SKM-1 treated with dmso at 0.1 percent for 144 hours (cell line): ENCODE measurements at regions not wholly inside any gene's neighbourhood (a gene's known extent, or its start where the extent isn't known, plus 50 kb on each side); places are given as distances from the start of the nearest gene placed in this dataset.
"Not testable (repeated sequence)": the region's sequence is repeated elsewhere in the genome, so short reads cannot be mapped to it uniquely, and the experiment has no call there.

ENCODE experiments used
- DNase-seq: peaks from one replicate; lab custom pipeline; 2025; ENCODE audit not compliant: unreplicated experiment; lab: John Stamatoyannopoulos, UW

GRCh38 chr16:86861270-86861858, 283.0 kb downstream of the FOXL1 start:
- not testable (repeated sequence) for DNase-seq

- no peak for DNase-seq
Measured at GRCh38 chr16:86862595-86863280, 284.4 kb downstream of the FOXL1 start.

- no peak for DNase-seq
Measured at GRCh38 chr16:86863609-86864008, 285.3 kb downstream of the FOXL1 start.

- DNase-seq, result no peak
Measured at GRCh38 chr16:86864586-86864985, 286.2 kb downstream of the FOXL1 start.

GRCh38 chr16:86865851-86866662, 287.7 kb downstream of the FOXL1 start:
- DNase-seq, result no peak

GRCh38 chr16:86866986-86867722, 288.8 kb downstream of the FOXL1 start:
- DNase-seq, result no peak

GRCh38 chr16:86868070-86868469, 289.7 kb downstream of the FOXL1 start:
- DNase-seq, result no peak

- DNase-seq, result no peak
Measured at GRCh38 chr16:86868786-86869185, 290.4 kb downstream of the FOXL1 start.

- no peak for DNase-seq
Measured at GRCh38 chr16:86869288-86870022, 291.1 kb downstream of the FOXL1 start.

- no peak for DNase-seq
Measured at GRCh38 chr16:86870380-86870779, 292.0 kb downstream of the FOXL1 start.

GRCh38 chr16:86872131-86872530, 293.8 kb downstream of the FOXL1 start:
- no peak for DNase-seq

GRCh38 chr16:86872833-86873232, 294.5 kb downstream of the FOXL1 start:
- no peak for DNase-seq

- peak; percentile 7 for DNase-seq
Measured at GRCh38 chr16:86874141-86874540, 295.8 kb downstream of the FOXL1 start.

GRCh38 chr16:86876499-86876898, 298.1 kb downstream of the FOXL1 start:
- DNase-seq, result no peak

GRCh38 chr16:86877108-86877507, 298.8 kb downstream of the FOXL1 start:
- no peak for DNase-seq

GRCh38 chr16:86877835-86878234, 299.5 kb downstream of the FOXL1 start:
- DNase-seq, result no peak

GRCh38 chr16:86878236-86879080, 300.1 kb downstream of the FOXL1 start:
- no peak for DNase-seq

GRCh38 chr16:86879268-86879667, 300.9 kb downstream of the FOXL1 start:
- DNase-seq, result no peak

GRCh38 chr16:86880316-86881117, 302.2 kb downstream of the FOXL1 start:
- no peak for DNase-seq
